GM21360 (cell line): ENCODE measurements at regions not wholly inside any gene's neighbourhood (a gene's known extent, or its start where the extent isn't known, plus 50 kb on each side); places are given as distances from the start of the nearest gene placed in this dataset.

Source experiments
- ATAC-seq: cut with Tn5 transposase; IDR thresholded peaks from one replicate; pipeline ENCODE4 v1.9.1; 2021; ENCODE audit warnings: mild to moderate bottlenecking, moderate library complexity; ENCODE audit not compliant: unreplicated experiment

DNA sequence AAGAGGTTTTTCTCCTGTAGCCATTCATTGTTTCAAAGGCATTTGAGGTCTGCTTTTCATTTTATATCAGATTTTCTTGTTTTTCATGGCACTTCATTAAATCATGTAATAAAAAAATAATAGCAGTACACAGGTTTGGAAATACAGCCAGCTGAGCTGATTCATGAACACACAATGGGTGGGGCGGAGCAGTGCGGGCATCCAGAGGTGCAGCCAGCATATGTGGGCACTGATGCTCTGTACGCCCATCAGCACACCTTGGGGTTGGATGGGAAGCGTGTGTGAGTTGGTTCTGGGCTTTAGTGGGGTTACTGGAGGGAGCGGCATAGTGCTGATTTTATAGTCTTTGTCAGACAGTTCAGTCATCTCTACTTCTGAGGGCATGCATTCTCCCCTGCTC lies 54.2 kb upstream of the IRX4 start:
- no peak for ATAC-seq

DNA sequence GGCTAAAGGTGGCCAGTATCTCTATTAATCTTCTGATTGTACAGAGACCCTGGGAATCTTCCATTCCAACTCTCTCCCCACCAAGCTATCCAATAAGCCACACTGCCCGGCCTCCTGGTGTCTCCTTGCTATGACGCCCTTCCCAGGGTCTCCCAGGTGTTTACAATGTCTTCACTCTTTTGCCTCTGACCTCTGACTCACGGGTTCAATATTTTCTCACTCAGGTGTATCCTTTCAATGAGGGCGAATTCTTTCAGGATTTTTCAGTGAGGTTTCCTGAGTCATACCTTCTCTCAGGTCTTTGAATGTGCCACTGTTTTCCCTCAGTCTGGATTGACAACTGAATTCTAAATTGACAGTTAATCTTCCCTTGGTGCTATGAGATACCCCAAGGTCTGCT lies 53.7 kb upstream of the IRX4 start:
- no peak for ATAC-seq

DNA sequence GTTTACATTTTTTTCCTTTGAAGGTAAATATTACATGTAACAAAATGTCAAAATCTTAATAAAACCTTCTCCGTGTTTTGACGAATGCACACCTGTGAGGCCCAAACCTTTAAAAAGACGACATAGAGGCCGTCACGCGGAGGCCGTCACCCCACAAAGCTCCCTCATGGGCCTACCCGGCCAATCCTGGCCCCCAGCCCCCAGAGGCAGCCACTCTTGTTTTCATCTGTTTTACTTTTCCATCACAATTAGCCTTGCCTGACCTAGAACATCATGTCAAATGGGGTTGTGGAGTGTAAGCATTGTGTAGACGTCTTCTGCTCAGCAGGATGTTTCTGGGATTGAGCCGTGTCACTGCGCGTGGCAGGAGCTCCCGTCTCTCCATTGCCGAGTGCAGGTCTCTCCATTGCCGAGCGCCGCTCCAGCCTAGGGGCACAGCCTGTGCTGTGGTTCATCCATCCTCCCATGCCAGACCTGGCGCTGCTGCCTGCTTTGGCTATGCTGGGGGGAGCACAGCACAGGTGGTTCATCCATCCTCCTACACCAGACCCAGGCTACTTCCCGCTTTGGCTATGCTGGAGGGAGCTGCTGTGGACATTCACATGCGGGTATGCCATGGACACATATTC lies 52.2 kb upstream of the IRX4 start:
- no peak for ATAC-seq

DNA sequence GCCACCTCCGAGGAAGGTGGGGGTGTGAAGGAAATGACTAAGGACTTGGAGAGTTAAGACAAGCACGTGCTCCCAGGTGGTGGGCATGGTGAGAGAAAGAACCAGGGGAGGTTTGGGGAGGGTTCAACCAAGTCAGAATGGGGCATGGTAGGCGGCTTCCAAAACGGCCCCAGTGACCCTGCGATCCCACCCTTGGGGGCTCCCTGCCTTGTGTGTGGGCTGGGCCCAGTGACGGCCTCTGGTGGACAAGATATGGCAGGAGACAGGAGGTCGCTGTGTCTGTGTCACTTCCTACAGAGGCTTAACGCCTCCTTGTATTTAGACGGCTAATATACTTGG lies 51.3 kb upstream of the IRX4 start:
- no peak for ATAC-seq

DNA sequence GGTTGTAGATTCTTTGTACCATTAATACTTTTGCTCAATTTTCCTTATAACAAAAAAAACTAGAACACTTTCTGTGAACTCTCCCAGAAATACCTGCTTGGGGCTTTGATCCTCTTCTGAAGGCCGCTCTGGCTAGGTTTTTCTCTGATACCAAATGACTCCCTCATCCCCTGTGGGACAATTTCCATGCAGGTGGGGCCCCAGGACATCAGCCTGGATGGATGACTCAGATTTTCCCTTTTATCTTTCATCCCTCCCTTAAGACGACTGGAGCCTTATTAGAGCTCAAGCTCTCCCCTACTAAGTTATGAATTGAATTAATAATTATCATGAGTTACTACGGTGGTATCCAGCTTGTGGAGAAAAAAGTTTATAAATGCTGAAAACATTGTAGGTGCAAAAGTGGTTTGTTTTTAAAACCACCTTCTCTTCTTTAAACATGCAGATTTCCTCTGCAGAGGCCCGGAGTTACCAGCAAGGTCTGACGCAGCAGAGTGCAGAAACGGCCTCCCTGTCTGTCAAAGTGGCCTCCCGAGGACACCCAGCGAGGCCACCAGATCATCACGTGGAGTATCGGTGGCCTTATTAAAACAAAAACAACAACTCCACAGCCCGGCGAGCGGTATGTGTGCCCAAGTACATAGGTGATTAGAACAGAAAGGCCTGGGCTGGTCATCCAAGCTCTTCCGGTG lies 50.8 kb upstream of the IRX4 start:
- no peak for ATAC-seq
